Endothelial cell of umbilical vein (primary cell): ENCODE measurements at regions not wholly inside any gene's neighbourhood (a gene's known extent, or its start where the extent isn't known, plus 50 kb on each side); places are given as distances from the start of the nearest gene placed in this dataset.

ENCODE experiments used
- BruUV-seq: library from RNA; stranded (reverse); fragments of 400-500 nt; replicated peaks from 2 replicates; lab custom pipeline; 2021; lab: Mats Ljungman, UMichigan
- CTCF ChIA-PET: fragments of 300-600, 350-600 bp; sonication (Branson Sonifier 250); formaldehyde crosslinking; loops from one replicate; lab custom pipeline; 2021; ENCODE audit warnings: antibody characterized with exemption, inconsistent platforms; lab: Charles Lee
- POLR2A ChIA-PET: fragments of 300-600, 350-600 bp; sonication (Branson Sonifier 250); formaldehyde crosslinking; loops from one replicate; lab custom pipeline; 2021; ENCODE audit warnings: antibody characterized with exemption, inconsistent platforms; lab: Charles Lee
- DNase-seq: peaks from one replicate; pipeline ENCODE4 v3.0.0-alpha.2; 2011; ENCODE audit warnings: low read depth, low spot score
- FAIRE-seq: peaks from 2 replicates; lab custom pipeline; 2011; peaks lifted over from hg19 to GRCh38; lab: Jason Lieb, UNC
- H2AFZ ChIP-seq: 2 replicates; pipeline ENCODE4 v1.6.0; 2012; ENCODE audit warnings: low read depth, low read length, control low read depth, inconsistent platforms
- H3K27ac ChIP-seq: 2 replicates; pipeline ENCODE4 v1.5.1; 2011; ENCODE audit warnings: low read depth, mild to moderate bottlenecking, control low read depth, low read length, moderate library complexity; ENCODE audit not compliant: insufficient read depth
- H3K27me3 ChIP-seq, 2 experiments: 2 replicates each; pipeline versions ENCODE4 v1.6.0 to v1.6.1; 2011; ENCODE audit warnings: low read length in 2 of 2, mixed read lengths in 1 of 2; ENCODE audit not compliant: control insufficient read depth in 2 of 2, insufficient read depth in 2 of 2
- H3K36me3 ChIP-seq, 2 experiments: 2 replicates in 1 of 2; 3 replicates in 1 of 2; pipeline ENCODE4 v1.5.1; 2011; ENCODE audit warnings: low read length in 2 of 2, mild to moderate bottlenecking in 1 of 2, moderate library complexity in 1 of 2; ENCODE audit not compliant: control insufficient read depth in 2 of 2, insufficient read depth in 2 of 2; ENCODE audit errors: extremely low read depth in 1 of 2
- H3K4me1 ChIP-seq: 3 replicates; pipeline ENCODE4 v1.5.1; 2011; ENCODE audit warnings: mild to moderate bottlenecking, low read length; ENCODE audit not compliant: control insufficient read depth, insufficient read depth; ENCODE audit errors: extremely low read depth
- H3K4me2 ChIP-seq: 2 replicates; pipeline ENCODE4 v1.6.1; 2011; ENCODE audit warnings: low read length, control low read depth, mixed read lengths; ENCODE audit not compliant: insufficient read depth
- H3K4me3 ChIP-seq, 3 experiments: fragments of 200-600 bp in 1 of 3; sonication (generic), shearing (Covaris generic) in 1 of 3; replicated peaks in 1 of 3; 2 replicates each; pipeline ENCODE4 v1.5.1; 2011 to 2016; ENCODE audit warnings: control low read depth in 3 of 3, low read length in 3 of 3, mild to moderate bottlenecking in 2 of 3, inconsistent platforms in 1 of 3, low read depth in 1 of 3, moderate library complexity in 1 of 3; ENCODE audit not compliant: insufficient read depth in 1 of 3
- H3K79me2 ChIP-seq: 2 replicates; pipeline ENCODE4 v1.6.0; 2012; ENCODE audit warnings: low read length, inconsistent platforms; ENCODE audit not compliant: control insufficient read depth, insufficient read depth
- H3K9ac ChIP-seq: replicated peaks from 2 replicates; pipeline ENCODE3; 2011; ENCODE audit warnings: low read length, control low read depth; ENCODE audit not compliant: insufficient read depth; ENCODE audit errors: extremely low read depth
- H3K9me1 ChIP-seq: replicated peaks from 3 replicates; pipeline ENCODE4 v1.6.0; 2011; ENCODE audit warnings: mild to moderate bottlenecking, low read length; ENCODE audit not compliant: control insufficient read depth, insufficient read depth; ENCODE audit errors: extremely low read depth
- H3K9me3 ChIP-seq: replicated peaks from 2 replicates; pipeline ENCODE4 v1.5.1; 2012; ENCODE audit warnings: low read length, inconsistent platforms; ENCODE audit not compliant: control insufficient read depth, insufficient read depth
- H4K20me1 ChIP-seq: replicated peaks from 2 replicates; pipeline ENCODE3; 2011; ENCODE audit warnings: mild to moderate bottlenecking, low read length; ENCODE audit not compliant: control insufficient read depth, insufficient read depth; ENCODE audit errors: extremely low read depth
- CTCF ChIP-seq, 2 donors: IDR thresholded peaks; 1 replicate in 1 of 2; 2 replicates in 1 of 2; pipeline ENCODE4 v1.5.1; 2011; ENCODE audit warnings: low read length in 2 of 2, mild to moderate bottlenecking in 2 of 2, moderate library complexity in 2 of 2, control low read depth in 1 of 2, inconsistent platforms in 1 of 2, low read depth in 1 of 2; ENCODE audit not compliant: insufficient read depth in 1 of 2; ENCODE audit errors: extremely low read depth in 1 of 2
- EZH2 ChIP-seq: IDR thresholded peaks from 2 replicates; pipeline ENCODE4 v1.6.1; 2012; ENCODE audit warnings: borderline replicate concordance, low read depth, mild to moderate bottlenecking, moderate library complexity, low read length, inconsistent platforms; ENCODE audit not compliant: severe bottlenecking
- FOS ChIP-seq: IDR thresholded peaks from 2 replicates; pipeline ENCODE4 v1.6.1; 2011; ENCODE audit warnings: mild to moderate bottlenecking, low read length, moderate library complexity, borderline replicate concordance; ENCODE audit not compliant: insufficient read depth
- GATA2 ChIP-seq: IDR thresholded peaks from 2 replicates; pipeline ENCODE4 v1.7.0; 2011; ENCODE audit warnings: low read depth, mild to moderate bottlenecking, moderate library complexity, mixed read lengths, low read length; ENCODE audit not compliant: insufficient read length, insufficient read depth
- JUN ChIP-seq: IDR thresholded peaks from 2 replicates; pipeline ENCODE4 v1.6.1; 2011; ENCODE audit warnings: borderline replicate concordance, low read depth; ENCODE audit not compliant: insufficient read length, insufficient read depth
- MAX ChIP-seq: IDR thresholded peaks from 2 replicates; pipeline ENCODE4 v1.6.1; 2011; ENCODE audit not compliant: insufficient read depth, insufficient read length
- MYC ChIP-seq: IDR thresholded peaks from one replicate; pipeline ENCODE4 v1.6.1; 2011; ENCODE audit warnings: mild to moderate bottlenecking, low read depth, low read length
- POLR2A ChIP-seq: IDR thresholded peaks from 2 replicates; pipeline ENCODE4 v1.6.1; 2012; ENCODE audit warnings: low read depth, mild to moderate bottlenecking, control low read depth, low read length
- POLR2AphosphoS5 ChIP-seq: IDR thresholded peaks from 2 replicates; pipeline ENCODE4 v1.6.1; 2012; ENCODE audit warnings: low read depth, mild to moderate bottlenecking, control low read depth, low read length, moderate library complexity; ENCODE audit not compliant: insufficient read depth
- dilution Hi-C: fragments of 300-500 bp; cut with MboI; formaldehyde crosslinking; loops from one replicate; pipeline ENCODE4 v1.15.0; 2019; ENCODE audit warnings: low sequenced_read_pairs; ENCODE audit not compliant: extremely low pct_ligation_motif_present
- intact Hi-C: fragments of 100-400 bp; cut with micrococcal nuclease; formaldehyde crosslinking; loops from one replicate; pipeline ENCODE4 v1.10.0; 2022

- Histone ChIP-seq H3K4me3 (no peak overlapping the region), H3K4me2 (no peak overlapping the region), H3K9me3 (peaks cover 8% of the 10 kb centered on the region), H3K27ac (no peak overlapping the region), H3K9ac (no peak overlapping the region), H3K4me1 (no peaks in the 10 kb centered on the region), H3K27me3 (no peaks in the 10 kb centered on the region), H3K36me3 (peaks cover 22 to 25% of the 10 kb centered on the region in 2 experiments), H3K79me2 (no peaks in the 10 kb centered on the region), H4K20me1 (no peaks in the 10 kb centered on the region), H2AFZ (no peak overlapping the region), H3K9me1 (no peaks in the 10 kb centered on the region)
- BruUV-seq = no TSS peak
- FAIRE-seq (no peak), DNase-seq (no peak)
- POLR2A ChIA-PET = no interaction called here
- intact Hi-C loops (no loop called here), dilution Hi-C loops (no loop called here)
- CTCF ChIA-PET = no interaction called here
- TF ChIP-seq GATA2 (no peak), POLR2A (no peak), JUN (no peak), FOS (no peak), CTCF (IDR thresholded peaks at IDR 0.05; ENCODE audit: extremely low read depth in 1 of 2, insufficient read depth in 1 of 2, low read depth in 1 of 2, low read length in 2 of 2) (no peak), MYC (no peak), MAX (no peak), EZH2 (no peak), POLR2AphosphoS5 (no peak)
Measured at GRCh38 chr20:52086878-52087277, 104.7 kb downstream of the ZFP64 start.
